GM21381 (cell line): ENCODE measurements at regions not wholly inside any gene's neighbourhood (a gene's known extent, or its start where the extent isn't known, plus 50 kb on each side); places are given as distances from the start of the nearest gene placed in this dataset.

Experiments
- ATAC-seq: cut with Tn5 transposase; IDR thresholded peaks from one replicate; pipeline ENCODE4 v1.9.1; 2021; ENCODE audit warnings: mild to moderate bottlenecking, moderate library complexity; ENCODE audit not compliant: unreplicated experiment

- ATAC-seq, result no peak
Observed at GRCh38 chr10:130647341-130647740, 511.1 kb downstream of the GLRX3 start.

GRCh38 chr10:130648807-130649206, 512.6 kb downstream of the GLRX3 start:
- no peak for ATAC-seq

GRCh38 chr10:130652544-130652943, 516.4 kb downstream of the GLRX3 start:
- ATAC-seq, result no peak

- no peak for ATAC-seq
Observed at GRCh38 chr10:130652964-130653578, 516.9 kb downstream of the GLRX3 start.

- ATAC-seq, result no peak
Observed at GRCh38 chr10:130654726-130655125, 518.5 kb downstream of the GLRX3 start.

GRCh38 chr10:130655313-130656186, 519.4 kb downstream of the GLRX3 start:
- ATAC-seq, result no peak

GRCh38 chr10:130656187-130656575, 520.0 kb downstream of the GLRX3 start:
- no peak for ATAC-seq

- ATAC-seq, result no peak
Observed at GRCh38 chr10:130656582-130657133, 520.5 kb downstream of the GLRX3 start.

- ATAC-seq, result no peak
Observed at GRCh38 chr10:130658687-130659290, 522.6 kb downstream of the GLRX3 start.

- no peak for ATAC-seq
Observed at GRCh38 chr10:130659528-130659927, 523.3 kb downstream of the GLRX3 start.

GRCh38 chr10:130660266-130660665, 524.1 kb downstream of the GLRX3 start:
- no peak for ATAC-seq

- no peak for ATAC-seq
Observed at GRCh38 chr10:130661419-130661818, 525.2 kb downstream of the GLRX3 start.

- no peak for ATAC-seq
Observed at GRCh38 chr10:130662775-130663174, 526.6 kb downstream of the GLRX3 start.

GRCh38 chr10:130664526-130664925, 528.3 kb downstream of the GLRX3 start:
- ATAC-seq, result no peak

GRCh38 chr10:130666215-130666614, 530.0 kb downstream of the GLRX3 start:
- ATAC-seq, result no peak

GRCh38 chr10:130686689-130687300, 550.6 kb downstream of the GLRX3 start:
- no peak for ATAC-seq

- ATAC-seq, result no peak
Observed at GRCh38 chr10:130687566-130687965, 551.4 kb downstream of the GLRX3 start.

GRCh38 chr10:130689743-130690626, 553.8 kb downstream of the GLRX3 start:
- ATAC-seq, result no peak

- ATAC-seq, result no peak
Observed at GRCh38 chr10:130691776-130692175, 555.6 kb downstream of the GLRX3 start.

- no peak for ATAC-seq
Observed at GRCh38 chr10:130696870-130697269, 560.7 kb downstream of the GLRX3 start.
